ENCODE measurements at regions not wholly inside any gene's neighbourhood (a gene's known extent, or its start where the extent isn't known, plus 50 kb on each side); places are given as distances from the start of the nearest gene placed in this dataset.

DNA sequence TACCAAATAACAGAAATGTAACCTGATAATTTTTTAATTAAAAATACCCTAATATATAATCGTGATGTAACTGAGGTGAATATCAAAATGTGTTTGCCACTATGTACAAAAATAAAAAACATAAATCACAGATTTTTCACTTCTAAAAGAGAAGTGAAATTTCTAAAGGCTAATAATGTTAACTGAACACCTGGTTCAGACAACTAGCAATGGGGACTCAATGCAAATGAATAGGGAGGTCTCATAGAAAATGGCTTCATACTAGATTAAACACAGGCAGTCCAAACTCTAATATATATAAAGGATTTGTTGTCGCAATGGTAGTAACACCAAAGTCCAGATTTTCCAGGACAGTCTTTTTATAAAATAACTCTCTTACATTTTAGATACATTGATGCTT lies 365.4 kb upstream of the ATP2B1 start:
- TF ChIP-seq, protein P1, sequence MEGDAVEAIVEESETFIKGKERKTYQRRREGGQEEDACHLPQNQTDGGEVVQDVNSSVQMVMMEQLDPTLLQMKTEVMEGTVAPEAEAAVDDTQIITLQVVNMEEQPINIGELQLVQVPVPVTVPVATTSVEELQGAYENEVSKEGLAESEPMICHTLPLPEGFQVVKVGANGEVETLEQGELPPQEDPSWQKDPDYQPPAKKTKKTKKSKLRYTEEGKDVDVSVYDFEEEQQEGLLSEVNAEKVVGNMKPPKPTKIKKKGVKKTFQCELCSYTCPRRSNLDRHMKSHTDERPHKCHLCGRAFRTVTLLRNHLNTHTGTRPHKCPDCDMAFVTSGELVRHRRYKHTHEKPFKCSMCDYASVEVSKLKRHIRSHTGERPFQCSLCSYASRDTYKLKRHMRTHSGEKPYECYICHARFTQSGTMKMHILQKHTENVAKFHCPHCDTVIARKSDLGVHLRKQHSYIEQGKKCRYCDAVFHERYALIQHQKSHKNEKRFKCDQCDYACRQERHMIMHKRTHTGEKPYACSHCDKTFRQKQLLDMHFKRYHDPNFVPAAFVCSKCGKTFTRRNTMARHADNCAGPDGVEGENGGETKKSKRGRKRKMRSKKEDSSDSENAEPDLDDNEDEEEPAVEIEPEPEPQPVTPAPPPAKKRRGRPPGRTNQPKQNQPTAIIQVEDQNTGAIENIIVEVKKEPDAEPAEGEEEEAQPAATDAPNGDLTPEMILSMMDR (IDR thresholded peaks at IDR 0.05) = no peak
- TF ChIP-seq POLR2A (IDR thresholded peaks at IDR 0.05) (no peak), POLR2AphosphoS5 (IDR thresholded peaks at IDR 0.05) (no peak)
